GM12873 (cell line): ENCODE measurements at regions not wholly inside any gene's neighbourhood (a gene's known extent, or its start where the extent isn't known, plus 50 kb on each side); places are given as distances from the start of the nearest gene placed in this dataset.

Source experiments
- TF ChIP-seq, protein P1 (sequence below): IDR thresholded peaks from 2 replicates; pipeline ENCODE4 v1.5.1; 2012; ENCODE audit warnings: low read depth, mild to moderate bottlenecking, moderate library complexity, low read length, control low read depth; ENCODE audit not compliant: insufficient read depth; ENCODE audit errors: missing control alignments

DNA sequence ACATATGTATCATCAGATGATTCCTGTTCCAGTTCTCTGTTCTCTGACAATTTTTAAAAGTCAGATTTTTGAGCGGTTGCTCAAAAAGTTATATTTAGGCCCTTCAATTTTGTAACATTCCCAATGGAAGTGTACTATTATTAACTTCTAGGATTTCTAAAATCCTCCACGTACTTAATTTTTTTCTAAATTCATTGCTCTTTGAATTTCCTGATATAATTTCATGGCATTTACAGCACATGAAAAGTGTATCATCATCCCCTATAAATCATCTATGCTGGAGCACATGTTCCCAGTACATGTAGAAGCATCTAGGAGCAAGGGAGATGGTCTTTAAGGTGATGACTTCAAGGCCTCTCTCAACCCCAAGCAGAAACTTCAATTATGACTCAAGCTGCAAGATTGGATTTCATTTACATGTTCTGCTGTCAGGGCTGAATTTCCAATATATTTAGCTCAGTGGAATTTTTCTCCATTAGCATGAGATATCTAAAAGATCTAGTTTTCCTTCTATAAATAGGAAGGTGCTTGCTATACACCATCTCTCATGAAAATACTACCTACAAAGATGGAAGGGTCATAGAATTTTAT lies 392.8 kb upstream of the MIR17HG start:
- TF ChIP-seq, protein P1, sequence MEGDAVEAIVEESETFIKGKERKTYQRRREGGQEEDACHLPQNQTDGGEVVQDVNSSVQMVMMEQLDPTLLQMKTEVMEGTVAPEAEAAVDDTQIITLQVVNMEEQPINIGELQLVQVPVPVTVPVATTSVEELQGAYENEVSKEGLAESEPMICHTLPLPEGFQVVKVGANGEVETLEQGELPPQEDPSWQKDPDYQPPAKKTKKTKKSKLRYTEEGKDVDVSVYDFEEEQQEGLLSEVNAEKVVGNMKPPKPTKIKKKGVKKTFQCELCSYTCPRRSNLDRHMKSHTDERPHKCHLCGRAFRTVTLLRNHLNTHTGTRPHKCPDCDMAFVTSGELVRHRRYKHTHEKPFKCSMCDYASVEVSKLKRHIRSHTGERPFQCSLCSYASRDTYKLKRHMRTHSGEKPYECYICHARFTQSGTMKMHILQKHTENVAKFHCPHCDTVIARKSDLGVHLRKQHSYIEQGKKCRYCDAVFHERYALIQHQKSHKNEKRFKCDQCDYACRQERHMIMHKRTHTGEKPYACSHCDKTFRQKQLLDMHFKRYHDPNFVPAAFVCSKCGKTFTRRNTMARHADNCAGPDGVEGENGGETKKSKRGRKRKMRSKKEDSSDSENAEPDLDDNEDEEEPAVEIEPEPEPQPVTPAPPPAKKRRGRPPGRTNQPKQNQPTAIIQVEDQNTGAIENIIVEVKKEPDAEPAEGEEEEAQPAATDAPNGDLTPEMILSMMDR = no peak

DNA sequence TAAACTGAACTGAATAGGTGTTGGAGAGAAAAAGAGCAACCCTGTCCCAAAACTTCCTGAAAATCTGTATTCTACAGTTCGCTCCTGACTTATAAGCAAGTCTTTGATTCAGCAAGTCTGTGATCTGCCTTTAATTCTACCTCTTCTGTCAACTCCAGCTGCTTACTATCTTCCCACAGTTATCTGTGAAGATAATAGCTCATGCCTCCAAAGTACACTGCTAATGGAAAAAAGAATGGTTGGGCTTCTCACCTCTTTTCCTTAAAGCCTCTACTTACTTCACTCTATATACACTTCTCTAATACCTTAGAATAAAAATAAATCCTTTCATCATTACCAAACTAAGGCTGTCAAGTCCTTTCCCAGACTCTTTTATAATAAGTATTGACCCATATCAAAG lies 391.5 kb upstream of the MIR17HG start:
- TF ChIP-seq, protein P1 = no peak

DNA sequence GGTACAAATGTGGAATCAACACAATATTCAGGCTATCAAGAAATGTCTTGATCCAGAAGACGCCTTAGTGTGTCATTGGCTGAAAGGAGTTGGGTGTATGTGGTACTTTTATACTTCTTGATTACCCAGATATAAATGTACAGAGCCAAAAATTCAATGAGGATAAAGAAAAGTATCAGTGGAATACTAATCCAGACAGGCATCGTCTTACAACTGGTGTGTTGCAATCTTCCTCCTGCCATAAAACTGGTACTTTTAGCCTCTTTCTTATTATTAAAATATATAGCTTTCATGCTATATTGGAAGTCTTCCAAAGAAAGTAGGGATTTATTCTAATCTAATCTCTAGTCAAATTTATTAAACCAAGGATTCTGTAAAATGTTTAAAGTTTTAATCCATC lies 388.6 kb upstream of the MIR17HG start:
- TF ChIP-seq, protein P1 = no peak

DNA sequence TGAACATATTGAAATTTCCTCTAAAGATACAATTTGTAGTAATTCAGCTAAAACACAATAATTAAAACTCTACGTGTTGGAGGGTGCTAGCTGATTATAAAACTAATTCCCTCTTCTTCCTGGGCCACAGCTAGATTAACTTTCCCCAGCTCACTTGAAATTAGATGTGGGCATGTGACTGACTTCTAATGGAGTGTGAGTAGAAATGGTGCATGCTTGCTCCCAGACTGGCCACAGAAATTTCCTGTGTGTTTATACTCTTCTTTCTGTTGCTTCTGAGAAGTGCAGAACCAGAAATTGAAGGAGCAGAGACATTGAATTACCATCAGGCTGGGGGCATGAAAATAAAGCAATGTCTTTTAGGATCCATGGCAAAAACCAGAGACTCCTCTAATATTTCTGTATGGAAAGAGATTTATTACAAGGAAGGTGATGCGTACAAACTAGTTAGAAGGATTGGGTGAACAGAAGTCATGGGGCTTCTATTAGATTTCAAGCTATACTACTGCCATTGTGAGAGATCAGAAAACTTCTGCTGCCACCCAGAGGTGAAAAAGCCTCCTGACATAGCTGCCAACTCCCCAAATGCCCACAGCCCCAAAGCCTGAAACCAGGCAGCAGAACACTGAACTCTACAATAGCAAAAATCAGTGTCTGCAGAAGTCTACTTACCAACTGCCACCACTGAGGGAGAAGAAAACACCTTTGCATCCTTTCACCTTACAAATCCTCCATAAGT lies 379.2 kb upstream of the MIR17HG start:
- TF ChIP-seq, protein P1 = peak; percentile 32

DNA sequence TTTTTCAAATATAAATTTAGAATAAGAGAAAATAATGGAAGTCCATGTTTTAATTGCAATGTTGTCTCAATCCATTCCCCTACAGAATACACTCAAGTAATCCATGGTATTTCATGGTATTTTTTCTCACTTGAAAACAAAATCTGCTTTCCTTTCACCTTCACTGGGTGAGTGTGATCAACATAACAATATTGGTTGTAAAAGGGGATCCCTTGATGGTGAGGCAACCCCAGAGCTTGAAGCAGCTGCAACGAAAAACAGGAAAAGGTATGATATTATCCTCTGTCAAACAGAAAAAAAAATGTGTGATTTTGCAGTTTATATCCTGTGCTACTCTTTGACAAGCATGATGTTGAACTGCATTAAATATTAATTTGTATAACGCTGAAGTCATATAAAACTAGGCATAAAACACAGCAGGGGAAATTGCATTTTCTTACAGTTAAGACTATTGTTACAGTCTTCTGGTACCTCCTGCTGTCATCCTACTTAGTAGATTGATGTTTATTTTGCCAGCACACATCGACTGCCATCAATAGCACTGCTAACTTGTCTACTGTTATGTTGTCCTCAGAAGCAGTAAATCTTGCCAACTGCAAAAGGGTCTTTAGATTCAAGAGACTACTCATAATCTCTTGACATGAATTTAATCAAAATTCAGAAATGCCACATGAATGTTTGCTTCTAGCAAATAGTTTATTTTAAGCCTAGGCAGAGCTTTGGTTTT lies 373.1 kb upstream of the MIR17HG start:
- TF ChIP-seq, protein P1 = no peak

GRCh38 chr13:90979059-90979458 lies 368.4 kb upstream of the MIR17HG start:
- TF ChIP-seq, protein P1 = no peak

- TF ChIP-seq, protein P1 = no peak
These were observed 362.7 kb upstream of the MIR17HG start for GRCh38 chr13:90984756-90985155.
